ENCODE measurements at regions not wholly inside any gene's neighbourhood (a gene's known extent, or its start where the extent isn't known, plus 50 kb on each side); places are given as distances from the start of the nearest gene placed in this dataset.

GRCh38 chr3:187507266-187507665, 139.1 kb downstream of the RTP4 start:
- Histone ChIP-seq H2AFZ (ENCODE audit: low read length) (no peak overlapping the region), H3K79me2 (ENCODE audit: insufficient read depth, low read length) (no peaks in the 10 kb centered on the region), H3K27me3 (ENCODE audit: insufficient read depth, low read length, poor library complexity, severe bottlenecking) (no peaks in the 10 kb centered on the region), H3K9ac (ENCODE audit: low read depth, low read length, poor library complexity, severe bottlenecking) (no peak overlapping the region), H3K9me3 (ENCODE audit: insufficient read depth, low read depth, low read length) (no peaks in the 10 kb centered on the region), H3K9me2 (replicated peaks; ENCODE audit: low read depth, low read length) (no peaks in the 10 kb centered on the region), H3K4me1 (ENCODE audit: insufficient read depth, low read length, poor library complexity, severe bottlenecking) (no peaks in the 10 kb centered on the region), H4K20me1 (ENCODE audit: insufficient read depth, low read length, poor library complexity, severe bottlenecking) (no peaks in the 10 kb centered on the region), H3K4me3 (ENCODE audit: low read length, poor library complexity, severe bottlenecking) (no peak overlapping the region), H3K36me3 (ENCODE audit: insufficient read depth, low read length) (no peaks in the 10 kb centered on the region), H3F3A (ENCODE audit: low read depth) (no peaks in the 10 kb centered on the region), H3K4me2 (ENCODE audit: low read depth, low read length, poor library complexity, severe bottlenecking) (no peak overlapping the region)
- no peak for TF ChIP-seq CTCF (conservative IDR thresholded peaks at IDR 0.05; ENCODE audit: low read length)
- no peak for TF ChIP-seq EZH2phosphoT487 (IDR thresholded peaks at IDR 0.05; ENCODE audit: borderline replicate concordance)

DNA sequence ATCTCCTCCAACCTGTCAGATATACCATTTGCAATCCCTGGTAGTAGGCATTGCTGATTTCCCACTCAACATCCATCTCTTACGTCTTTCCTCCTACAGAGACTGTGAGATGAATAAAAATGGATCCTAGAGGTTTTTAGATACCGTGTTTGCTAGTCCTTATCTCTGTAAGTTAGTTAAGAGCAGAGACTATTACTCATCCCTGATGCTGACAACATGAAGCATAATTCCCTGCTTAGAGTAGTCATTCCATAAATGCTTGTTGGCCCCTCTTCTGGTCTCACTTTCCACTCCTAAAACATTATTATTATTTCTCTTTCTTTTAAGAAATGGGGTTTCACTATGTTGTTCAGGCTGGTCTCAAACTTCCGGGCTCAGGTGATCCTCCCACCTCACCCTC, 136.2 kb downstream of the RTP4 start:
- Histone ChIP-seq H3K4me3 (ENCODE audit: low read length, poor library complexity, severe bottlenecking) (no peak overlapping the region), H3K4me2 (ENCODE audit: low read depth, low read length, poor library complexity, severe bottlenecking) (no peak overlapping the region), H2AFZ (ENCODE audit: low read length) (no peak overlapping the region), H3K27me3 (ENCODE audit: insufficient read depth, low read length, poor library complexity, severe bottlenecking) (no peaks in the 10 kb centered on the region), H3F3A (ENCODE audit: low read depth) (no peaks in the 10 kb centered on the region), H3K79me2 (ENCODE audit: insufficient read depth, low read length) (no peaks in the 10 kb centered on the region), H3K4me1 (ENCODE audit: insufficient read depth, low read length, poor library complexity, severe bottlenecking) (no peaks in the 10 kb centered on the region), H4K20me1 (ENCODE audit: insufficient read depth, low read length, poor library complexity, severe bottlenecking) (no peaks in the 10 kb centered on the region), H3K9me3 (ENCODE audit: insufficient read depth, low read depth, low read length) (no peaks in the 10 kb centered on the region), H3K9me2 (replicated peaks; ENCODE audit: low read depth, low read length) (no peaks in the 10 kb centered on the region), H3K36me3 (ENCODE audit: insufficient read depth, low read length) (no peaks in the 10 kb centered on the region), H3K9ac (ENCODE audit: low read depth, low read length, poor library complexity, severe bottlenecking) (no peak overlapping the region)
- TF ChIP-seq CTCF (conservative IDR thresholded peaks at IDR 0.05; ENCODE audit: low read length) = no peak
- no peak for TF ChIP-seq EZH2phosphoT487 (IDR thresholded peaks at IDR 0.05; ENCODE audit: borderline replicate concordance)

- Histone ChIP-seq H4K20me1 (ENCODE audit: insufficient read depth, low read length, poor library complexity, severe bottlenecking) (no peaks in the 10 kb centered on the region), H3K9me3 (ENCODE audit: insufficient read depth, low read depth, low read length) (no peaks in the 10 kb centered on the region), H3K79me2 (ENCODE audit: insufficient read depth, low read length) (no peaks in the 10 kb centered on the region), H3K9me2 (replicated peaks; ENCODE audit: low read depth, low read length) (no peaks in the 10 kb centered on the region), H3F3A (ENCODE audit: low read depth) (no peaks in the 10 kb centered on the region), H3K4me1 (ENCODE audit: insufficient read depth, low read length, poor library complexity, severe bottlenecking) (no peaks in the 10 kb centered on the region), H3K36me3 (ENCODE audit: insufficient read depth, low read length) (no peaks in the 10 kb centered on the region), H3K4me2 (ENCODE audit: low read depth, low read length, poor library complexity, severe bottlenecking) (no peak overlapping the region), H3K9ac (ENCODE audit: low read depth, low read length, poor library complexity, severe bottlenecking) (no peak overlapping the region), H3K27me3 (ENCODE audit: insufficient read depth, low read length, poor library complexity, severe bottlenecking) (no peaks in the 10 kb centered on the region), H2AFZ (ENCODE audit: low read length) (no peak overlapping the region), H3K4me3 (ENCODE audit: low read length, poor library complexity, severe bottlenecking) (no peak overlapping the region)
- TF ChIP-seq CTCF (conservative IDR thresholded peaks at IDR 0.05; ENCODE audit: low read length) (no peak), EZH2phosphoT487 (IDR thresholded peaks at IDR 0.05; ENCODE audit: borderline replicate concordance) (no peak)
Measured at GRCh38 chr3:187498211-187498724, 130.1 kb downstream of the RTP4 start.

Measured in Loucy (cell line).